Endothelial cell of umbilical vein (primary cell): ENCODE measurements at regions not wholly inside any gene's neighbourhood (a gene's known extent, or its start where the extent isn't known, plus 50 kb on each side); places are given as distances from the start of the nearest gene placed in this dataset.

Experiments
- BruUV-seq: library from RNA; stranded (reverse); fragments of 400-500 nt; replicated peaks from 2 replicates; lab custom pipeline; 2021; lab: Mats Ljungman, UMichigan
- CTCF ChIA-PET: fragments of 300-600, 350-600 bp; sonication (Branson Sonifier 250); formaldehyde crosslinking; loops from one replicate; lab custom pipeline; 2021; ENCODE audit warnings: antibody characterized with exemption, inconsistent platforms; lab: Charles Lee
- POLR2A ChIA-PET: fragments of 300-600, 350-600 bp; sonication (Branson Sonifier 250); formaldehyde crosslinking; loops from one replicate; lab custom pipeline; 2021; ENCODE audit warnings: antibody characterized with exemption, inconsistent platforms; lab: Charles Lee
- DNase-seq: peaks from one replicate; pipeline ENCODE4 v3.0.0-alpha.2; 2011; ENCODE audit warnings: low read depth, low spot score
- FAIRE-seq: peaks from 2 replicates; lab custom pipeline; 2011; peaks lifted over from hg19 to GRCh38; lab: Jason Lieb, UNC
- H2AFZ ChIP-seq: 2 replicates; pipeline ENCODE4 v1.6.0; 2012; ENCODE audit warnings: low read depth, low read length, control low read depth, inconsistent platforms
- H3K27ac ChIP-seq: 2 replicates; pipeline ENCODE4 v1.5.1; 2011; ENCODE audit warnings: low read depth, mild to moderate bottlenecking, control low read depth, low read length, moderate library complexity; ENCODE audit not compliant: insufficient read depth
- H3K27me3 ChIP-seq, 2 experiments: 2 replicates each; pipeline versions ENCODE4 v1.6.0 to v1.6.1; 2011; ENCODE audit warnings: low read length in 2 of 2, mixed read lengths in 1 of 2; ENCODE audit not compliant: control insufficient read depth in 2 of 2, insufficient read depth in 2 of 2
- H3K36me3 ChIP-seq, 2 experiments: 2 replicates in 1 of 2; 3 replicates in 1 of 2; pipeline ENCODE4 v1.5.1; 2011; ENCODE audit warnings: low read length in 2 of 2, mild to moderate bottlenecking in 1 of 2, moderate library complexity in 1 of 2; ENCODE audit not compliant: control insufficient read depth in 2 of 2, insufficient read depth in 2 of 2; ENCODE audit errors: extremely low read depth in 1 of 2
- H3K4me1 ChIP-seq: 3 replicates; pipeline ENCODE4 v1.5.1; 2011; ENCODE audit warnings: mild to moderate bottlenecking, low read length; ENCODE audit not compliant: control insufficient read depth, insufficient read depth; ENCODE audit errors: extremely low read depth
- H3K4me2 ChIP-seq: 2 replicates; pipeline ENCODE4 v1.6.1; 2011; ENCODE audit warnings: low read length, control low read depth, mixed read lengths; ENCODE audit not compliant: insufficient read depth
- H3K4me3 ChIP-seq, 3 experiments: fragments of 200-600 bp in 1 of 3; sonication (generic), shearing (Covaris generic) in 1 of 3; replicated peaks in 1 of 3; 2 replicates each; pipeline ENCODE4 v1.5.1; 2011 to 2016; ENCODE audit warnings: control low read depth in 3 of 3, low read length in 3 of 3, mild to moderate bottlenecking in 2 of 3, inconsistent platforms in 1 of 3, low read depth in 1 of 3, moderate library complexity in 1 of 3; ENCODE audit not compliant: insufficient read depth in 1 of 3
- H3K79me2 ChIP-seq: 2 replicates; pipeline ENCODE4 v1.6.0; 2012; ENCODE audit warnings: low read length, inconsistent platforms; ENCODE audit not compliant: control insufficient read depth, insufficient read depth
- H3K9ac ChIP-seq: replicated peaks from 2 replicates; pipeline ENCODE3; 2011; ENCODE audit warnings: low read length, control low read depth; ENCODE audit not compliant: insufficient read depth; ENCODE audit errors: extremely low read depth
- H3K9me1 ChIP-seq: replicated peaks from 3 replicates; pipeline ENCODE4 v1.6.0; 2011; ENCODE audit warnings: mild to moderate bottlenecking, low read length; ENCODE audit not compliant: control insufficient read depth, insufficient read depth; ENCODE audit errors: extremely low read depth
- H3K9me3 ChIP-seq: replicated peaks from 2 replicates; pipeline ENCODE4 v1.5.1; 2012; ENCODE audit warnings: low read length, inconsistent platforms; ENCODE audit not compliant: control insufficient read depth, insufficient read depth
- H4K20me1 ChIP-seq: replicated peaks from 2 replicates; pipeline ENCODE3; 2011; ENCODE audit warnings: mild to moderate bottlenecking, low read length; ENCODE audit not compliant: control insufficient read depth, insufficient read depth; ENCODE audit errors: extremely low read depth
- EZH2 ChIP-seq: IDR thresholded peaks from 2 replicates; pipeline ENCODE4 v1.6.1; 2012; ENCODE audit warnings: borderline replicate concordance, low read depth, mild to moderate bottlenecking, moderate library complexity, low read length, inconsistent platforms; ENCODE audit not compliant: severe bottlenecking
- FOS ChIP-seq: IDR thresholded peaks from 2 replicates; pipeline ENCODE4 v1.6.1; 2011; ENCODE audit warnings: mild to moderate bottlenecking, low read length, moderate library complexity, borderline replicate concordance; ENCODE audit not compliant: insufficient read depth
- GATA2 ChIP-seq: IDR thresholded peaks from 2 replicates; pipeline ENCODE4 v1.7.0; 2011; ENCODE audit warnings: low read depth, mild to moderate bottlenecking, moderate library complexity, mixed read lengths, low read length; ENCODE audit not compliant: insufficient read length, insufficient read depth
- JUN ChIP-seq: IDR thresholded peaks from 2 replicates; pipeline ENCODE4 v1.6.1; 2011; ENCODE audit warnings: borderline replicate concordance, low read depth; ENCODE audit not compliant: insufficient read length, insufficient read depth
- MYC ChIP-seq: IDR thresholded peaks from one replicate; pipeline ENCODE4 v1.6.1; 2011; ENCODE audit warnings: mild to moderate bottlenecking, low read depth, low read length
- POLR2A ChIP-seq: IDR thresholded peaks from 2 replicates; pipeline ENCODE4 v1.6.1; 2012; ENCODE audit warnings: low read depth, mild to moderate bottlenecking, control low read depth, low read length
- POLR2AphosphoS5 ChIP-seq: IDR thresholded peaks from 2 replicates; pipeline ENCODE4 v1.6.1; 2012; ENCODE audit warnings: low read depth, mild to moderate bottlenecking, control low read depth, low read length, moderate library complexity; ENCODE audit not compliant: insufficient read depth
- dilution Hi-C: fragments of 300-500 bp; cut with MboI; formaldehyde crosslinking; loops from one replicate; pipeline ENCODE4 v1.15.0; 2019; ENCODE audit warnings: low sequenced_read_pairs; ENCODE audit not compliant: extremely low pct_ligation_motif_present
- intact Hi-C: fragments of 100-400 bp; cut with micrococcal nuclease; formaldehyde crosslinking; loops from one replicate; pipeline ENCODE4 v1.10.0; 2022
- TF ChIP-seq, protein P1 (sequence below): IDR thresholded peaks from 2 replicates; pipeline ENCODE4 v1.6.1; 2011; ENCODE audit not compliant: insufficient read depth, insufficient read length
- TF ChIP-seq, protein P2 (sequence below), 2 donors: IDR thresholded peaks; 1 replicate in 1 of 2; 2 replicates in 1 of 2; pipeline ENCODE4 v1.5.1; 2011; ENCODE audit warnings: low read length in 2 of 2, mild to moderate bottlenecking in 2 of 2, moderate library complexity in 2 of 2, control low read depth in 1 of 2, inconsistent platforms in 1 of 2, low read depth in 1 of 2; ENCODE audit not compliant: insufficient read depth in 1 of 2; ENCODE audit errors: extremely low read depth in 1 of 2

DNA sequence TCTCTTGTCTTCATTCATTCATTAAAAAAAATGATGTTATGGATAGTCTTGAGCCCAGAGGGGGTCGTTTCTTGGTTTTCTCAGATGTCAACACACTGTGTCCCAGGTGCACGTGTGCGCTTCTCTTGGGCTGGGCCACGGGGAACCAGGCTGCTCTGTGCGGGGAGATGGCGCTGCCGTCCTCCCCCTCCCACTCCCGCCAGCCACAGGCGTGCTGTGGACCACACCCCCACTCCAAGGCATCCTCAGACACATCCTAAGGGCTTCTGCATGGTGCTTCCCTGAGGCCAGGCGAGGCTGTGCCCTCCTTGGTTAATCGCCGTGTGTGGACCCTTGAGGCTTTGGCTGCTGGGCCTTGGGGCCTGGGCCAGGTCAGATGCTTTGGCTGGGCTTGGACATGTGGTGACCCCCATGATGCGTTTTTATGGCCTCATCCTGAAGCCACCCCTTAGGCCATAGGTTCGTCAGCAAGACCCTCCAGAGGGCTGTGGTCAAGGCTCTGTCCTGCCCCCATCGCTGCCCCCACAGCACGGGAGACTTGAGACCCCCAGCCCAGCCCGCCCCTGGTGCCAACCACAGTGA is 245.7 kb upstream of the CIBAR2 start:
- dilution Hi-C loops, result no loop called here
- no peak for FAIRE-seq
- H3K27ac ChIP-seq, result no peak overlapping the region

DNA sequence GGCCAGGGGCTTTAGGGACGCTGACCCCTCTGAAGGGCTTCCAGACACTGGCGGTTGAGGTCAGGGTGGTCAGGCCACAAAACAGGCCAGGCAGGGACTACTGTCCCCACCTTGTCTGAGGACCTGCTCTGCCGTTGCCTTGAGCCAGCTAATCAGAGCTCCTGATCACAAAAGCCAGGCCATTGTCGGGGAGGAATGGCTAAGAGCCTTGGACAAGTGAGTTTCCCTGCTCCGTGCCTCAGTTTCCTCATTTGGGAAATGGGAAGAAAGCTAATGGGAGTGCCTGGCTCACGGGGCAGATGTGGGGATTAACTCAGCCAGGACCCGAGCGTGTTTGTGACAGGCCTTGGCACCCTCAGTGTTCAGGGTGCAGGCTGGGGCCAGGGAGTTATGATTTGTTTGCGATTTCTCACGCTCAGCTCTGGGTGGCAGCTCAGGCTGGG is 246.5 kb upstream of the CIBAR2 start:
- no peaks in the 10 kb centered on the region for H3K36me3 ChIP-seq
- H3K79me2 ChIP-seq, result no peaks in the 10 kb centered on the region
- H3K9me1 ChIP-seq, result no peaks in the 10 kb centered on the region
- no peak overlapping the region for H3K9ac ChIP-seq
- FAIRE-seq (no peak), DNase-seq (no peak)
- ChIA-PET POLR2A (no interaction called here), CTCF (interaction anchor here (0.9 kb wide), 1 partner anchor 13 kb away, joined by 3 read pairs; no protein-coding TSS in a partner anchor)
- H3K4me1 ChIP-seq, result no peaks in the 10 kb centered on the region
- no peak overlapping the region for H2AFZ ChIP-seq
- no peak overlapping the region for H3K4me3 ChIP-seq
- dilution Hi-C loops, result no loop called here
- H3K4me2 ChIP-seq, result no peak overlapping the region
- H4K20me1 ChIP-seq, result no peaks in the 10 kb centered on the region
- no TSS peak for BruUV-seq
- H3K9me3 ChIP-seq, result no peaks in the 10 kb centered on the region
- H3K27me3 ChIP-seq, result no peaks in the 10 kb centered on the region
- intact Hi-C loops, result no loop called here
- no peak overlapping the region for H3K27ac ChIP-seq
- no peak for TF ChIP-seq POLR2AphosphoS5
- no peak for TF ChIP-seq JUN
- TF ChIP-seq MYC, result no peak
- TF ChIP-seq FOS, result no peak
- TF ChIP-seq, protein P1, sequence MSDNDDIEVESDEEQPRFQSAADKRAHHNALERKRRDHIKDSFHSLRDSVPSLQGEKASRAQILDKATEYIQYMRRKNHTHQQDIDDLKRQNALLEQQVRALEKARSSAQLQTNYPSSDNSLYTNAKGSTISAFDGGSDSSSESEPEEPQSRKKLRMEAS, result no peak
- TF ChIP-seq EZH2, result no peak
- TF ChIP-seq, protein P2, sequence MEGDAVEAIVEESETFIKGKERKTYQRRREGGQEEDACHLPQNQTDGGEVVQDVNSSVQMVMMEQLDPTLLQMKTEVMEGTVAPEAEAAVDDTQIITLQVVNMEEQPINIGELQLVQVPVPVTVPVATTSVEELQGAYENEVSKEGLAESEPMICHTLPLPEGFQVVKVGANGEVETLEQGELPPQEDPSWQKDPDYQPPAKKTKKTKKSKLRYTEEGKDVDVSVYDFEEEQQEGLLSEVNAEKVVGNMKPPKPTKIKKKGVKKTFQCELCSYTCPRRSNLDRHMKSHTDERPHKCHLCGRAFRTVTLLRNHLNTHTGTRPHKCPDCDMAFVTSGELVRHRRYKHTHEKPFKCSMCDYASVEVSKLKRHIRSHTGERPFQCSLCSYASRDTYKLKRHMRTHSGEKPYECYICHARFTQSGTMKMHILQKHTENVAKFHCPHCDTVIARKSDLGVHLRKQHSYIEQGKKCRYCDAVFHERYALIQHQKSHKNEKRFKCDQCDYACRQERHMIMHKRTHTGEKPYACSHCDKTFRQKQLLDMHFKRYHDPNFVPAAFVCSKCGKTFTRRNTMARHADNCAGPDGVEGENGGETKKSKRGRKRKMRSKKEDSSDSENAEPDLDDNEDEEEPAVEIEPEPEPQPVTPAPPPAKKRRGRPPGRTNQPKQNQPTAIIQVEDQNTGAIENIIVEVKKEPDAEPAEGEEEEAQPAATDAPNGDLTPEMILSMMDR (IDR thresholded peaks at IDR 0.05; ENCODE audit: extremely low read depth in 1 of 2, insufficient read depth in 1 of 2, low read depth in 1 of 2, low read length in 2 of 2), result no peak
- no peak for TF ChIP-seq GATA2
- no peak for TF ChIP-seq POLR2A

More for the DNA sequence above, 245.7 kb upstream of the CIBAR2 start:
- CTCF ChIA-PET, result no interaction called here
- Histone ChIP-seq H3K9ac (no peak overlapping the region), H3K4me2 (no peak overlapping the region), H2AFZ (no peak overlapping the region), H3K9me1 (no peaks in the 10 kb centered on the region), H3K9me3 (no peaks in the 10 kb centered on the region), H4K20me1 (no peaks in the 10 kb centered on the region), H3K27me3 (no peaks in the 10 kb centered on the region), H3K4me1 (no peaks in the 10 kb centered on the region), H3K79me2 (no peaks in the 10 kb centered on the region), H3K4me3 (no peak overlapping the region), H3K36me3 (no peaks in the 10 kb centered on the region)
- DNase-seq, result no peak
- BruUV-seq, result no TSS peak
- no peak for TF ChIP-seq POLR2AphosphoS5
- TF ChIP-seq EZH2, result no peak
- TF ChIP-seq, protein P2 (IDR thresholded peaks at IDR 0.05; ENCODE audit: extremely low read depth in 1 of 2, insufficient read depth in 1 of 2, low read depth in 1 of 2, low read length in 2 of 2), result no peak
- intact Hi-C loops, result no loop called here
- POLR2A ChIA-PET, result no interaction called here
